OCI-LY7 (cell line): ENCODE measurements at regions not wholly inside any gene's neighbourhood (a gene's known extent, or its start where the extent isn't known, plus 50 kb on each side); places are given as distances from the start of the nearest gene placed in this dataset.

Experiments used
- EZH2phosphoT487 ChIP-seq: fragments of 200-600 bp; sonication (generic); IDR thresholded peaks from 2 replicates; pipeline ENCODE4 v1.6.1; 2018; ENCODE audit warnings: low read depth, borderline replicate concordance, mild to moderate bottlenecking, mixed run types, antibody characterized with exemption, low read length, moderate library complexity, mixed read lengths
- TF ChIP-seq, protein P1 (sequence below): fragments of 200-600 bp; sonication (generic); conservative IDR thresholded peaks from 2 replicates; pipeline ENCODE4 v1.5.1; 2014; ENCODE audit warnings: mild to moderate bottlenecking, antibody characterized with exemption, low read length, moderate library complexity, mixed read lengths

DNA sequence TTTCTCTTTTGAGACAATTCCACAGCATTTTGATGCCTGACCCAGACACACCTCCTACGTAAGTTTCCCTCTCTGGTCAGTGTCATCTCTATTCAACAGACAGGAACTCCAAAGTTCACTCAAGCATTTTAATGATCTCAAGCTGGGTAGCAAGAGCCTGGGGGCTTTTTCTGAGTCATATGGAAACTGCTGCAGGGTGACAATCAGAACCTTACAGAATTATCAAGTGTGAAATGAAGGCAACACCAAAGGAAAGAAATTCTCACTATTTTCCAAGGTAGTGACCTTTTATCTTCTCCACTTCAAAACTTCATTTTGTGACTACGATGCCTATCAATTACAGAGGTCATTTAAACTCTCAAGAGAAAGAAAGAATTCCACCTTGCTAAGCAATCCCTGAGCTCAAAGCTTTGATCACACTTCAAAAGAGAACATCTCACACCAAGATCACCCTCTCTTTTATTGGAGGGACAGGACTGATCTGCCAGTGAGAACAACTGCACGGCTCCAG, 229.0 kb upstream of the ZC3H12C start:
- no peak for TF ChIP-seq EZH2phosphoT487
- TF ChIP-seq, protein P1, sequence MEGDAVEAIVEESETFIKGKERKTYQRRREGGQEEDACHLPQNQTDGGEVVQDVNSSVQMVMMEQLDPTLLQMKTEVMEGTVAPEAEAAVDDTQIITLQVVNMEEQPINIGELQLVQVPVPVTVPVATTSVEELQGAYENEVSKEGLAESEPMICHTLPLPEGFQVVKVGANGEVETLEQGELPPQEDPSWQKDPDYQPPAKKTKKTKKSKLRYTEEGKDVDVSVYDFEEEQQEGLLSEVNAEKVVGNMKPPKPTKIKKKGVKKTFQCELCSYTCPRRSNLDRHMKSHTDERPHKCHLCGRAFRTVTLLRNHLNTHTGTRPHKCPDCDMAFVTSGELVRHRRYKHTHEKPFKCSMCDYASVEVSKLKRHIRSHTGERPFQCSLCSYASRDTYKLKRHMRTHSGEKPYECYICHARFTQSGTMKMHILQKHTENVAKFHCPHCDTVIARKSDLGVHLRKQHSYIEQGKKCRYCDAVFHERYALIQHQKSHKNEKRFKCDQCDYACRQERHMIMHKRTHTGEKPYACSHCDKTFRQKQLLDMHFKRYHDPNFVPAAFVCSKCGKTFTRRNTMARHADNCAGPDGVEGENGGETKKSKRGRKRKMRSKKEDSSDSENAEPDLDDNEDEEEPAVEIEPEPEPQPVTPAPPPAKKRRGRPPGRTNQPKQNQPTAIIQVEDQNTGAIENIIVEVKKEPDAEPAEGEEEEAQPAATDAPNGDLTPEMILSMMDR: no peak
